ENCODE measurements at regions not wholly inside any gene's neighbourhood (a gene's known extent, or its start where the extent isn't known, plus 50 kb on each side); places are given as distances from the start of the nearest gene placed in this dataset.

GRCh38 chr19:28943651-28944050 is 269.3 kb downstream of the UQCRFS1 start:
- TF ChIP-seq CTCF (IDR thresholded peaks at IDR 0.05) (no peak), POLR2A (IDR thresholded peaks at IDR 0.05) (no peak)
